SK-N-MC (cell line): ENCODE measurements at regions not wholly inside any gene's neighbourhood (a gene's known extent, or its start where the extent isn't known, plus 50 kb on each side); places are given as distances from the start of the nearest gene placed in this dataset.

ENCODE experiments used
- EZH2 ChIP-seq: fragments of 200-600 bp; sonication (generic); IDR thresholded peaks from one replicate; pipeline ENCODE4 v1.6.1; 2017; ENCODE audit warnings: antibody characterized with exemption
- FOXP2 ChIP-seq: optimal IDR thresholded peaks from 2 replicates; pipeline ENCODE3; 2011; ENCODE audit warnings: mild to moderate bottlenecking, moderate library complexity; ENCODE audit not compliant: insufficient read depth; ENCODE audit errors: extremely low read length, control extremely low read depth
- POLR2AphosphoS5 ChIP-seq: IDR thresholded peaks from 2 replicates; pipeline ENCODE4 v1.6.1; 2012; ENCODE audit warnings: mild to moderate bottlenecking, low read depth, low read length, borderline replicate concordance

- TF ChIP-seq EZH2 (no peak), POLR2AphosphoS5 (no peak), FOXP2 (no peak)
Observed at GRCh38 chr5:110203661-110204060, 513.9 kb downstream of the MAN2A1 start.
